ENCODE measurements at regions not wholly inside any gene's neighbourhood (a gene's known extent, or its start where the extent isn't known, plus 50 kb on each side); places are given as distances from the start of the nearest gene placed in this dataset.

DNA sequence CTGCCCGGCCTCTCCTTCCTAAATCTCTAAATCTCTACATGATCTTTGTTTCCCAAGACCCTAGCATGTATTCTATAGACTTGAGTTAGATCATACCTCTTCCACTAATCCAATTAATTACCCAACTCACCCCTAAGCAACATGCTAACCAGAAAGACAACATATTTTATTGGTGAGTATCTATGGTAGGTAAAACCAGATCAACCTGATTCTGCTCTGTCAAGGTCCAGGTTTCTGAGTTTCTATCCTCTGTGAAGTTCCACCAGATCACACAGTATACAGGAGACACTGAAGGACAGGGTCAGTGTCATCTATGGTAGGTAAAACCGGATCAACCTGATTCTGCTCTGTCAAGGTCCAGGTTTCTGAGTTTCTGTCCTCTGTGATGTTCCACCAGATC lies 363.2 kb upstream of the MARCKS start:
- no peak for DNase-seq (ENCODE audit: low read depth in 2 of 2)

DNA sequence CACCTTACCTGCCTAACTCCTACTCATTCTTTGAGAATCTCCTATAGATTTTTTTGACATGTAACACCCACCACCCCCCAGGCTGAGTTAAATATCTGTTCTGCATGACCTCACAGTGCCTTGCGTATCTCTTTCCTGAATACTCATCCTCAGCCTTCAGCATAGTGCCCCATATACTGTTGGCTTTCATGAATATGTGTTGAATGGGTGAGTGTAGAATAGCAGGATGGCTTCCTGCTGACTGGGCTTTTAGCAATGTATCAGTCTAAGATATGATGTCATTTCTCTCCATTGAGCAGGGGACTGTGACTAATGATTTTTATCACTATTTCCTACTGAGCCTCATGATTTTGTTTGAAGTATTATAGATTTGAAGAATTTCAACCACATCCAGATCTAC lies 361.6 kb upstream of the MARCKS start:
- no peak for DNase-seq (ENCODE audit: low read depth in 2 of 2)

DNA sequence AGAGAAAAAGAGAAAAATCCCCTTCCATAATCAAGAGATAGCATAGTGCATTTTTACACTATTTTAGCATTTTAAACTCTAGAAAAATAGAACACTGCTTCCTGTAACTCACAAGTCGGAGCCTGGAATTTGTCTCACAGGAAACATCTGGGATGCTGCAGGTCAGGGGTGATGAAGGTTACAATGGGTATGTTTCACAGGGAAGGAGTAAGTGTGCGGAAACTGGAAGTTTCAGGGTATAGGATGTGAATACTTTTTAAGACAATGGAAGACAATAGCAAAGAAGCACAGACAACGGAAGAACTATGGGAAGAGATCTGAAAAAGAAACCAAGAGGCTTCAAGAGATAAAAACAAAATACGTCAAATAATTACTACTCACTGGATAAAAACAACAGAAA lies 361.0 kb upstream of the MARCKS start:
- DNase-seq (ENCODE audit: low read depth in 2 of 2) = no peak

DNA sequence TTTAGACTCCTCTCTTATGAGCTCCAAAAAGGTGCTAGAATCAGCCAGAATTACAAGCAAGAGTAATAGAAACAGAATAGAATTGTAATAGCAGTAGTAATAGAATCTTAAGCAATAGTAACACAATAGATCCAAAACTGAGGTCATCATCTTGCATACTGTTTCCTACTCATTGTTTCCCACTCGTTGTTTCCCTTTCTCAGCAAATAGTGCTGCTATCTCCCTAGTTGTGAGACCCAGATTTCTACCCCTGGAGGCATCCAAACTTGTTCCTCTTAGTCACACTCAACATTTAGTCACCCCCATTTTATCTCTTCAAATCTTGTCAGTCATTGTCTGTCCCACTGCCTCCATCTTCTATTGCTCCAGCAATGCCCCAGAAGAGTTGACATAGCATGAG lies 356.9 kb upstream of the MARCKS start:
- DNase-seq (ENCODE audit: low read depth in 2 of 2) = no peak

DNA sequence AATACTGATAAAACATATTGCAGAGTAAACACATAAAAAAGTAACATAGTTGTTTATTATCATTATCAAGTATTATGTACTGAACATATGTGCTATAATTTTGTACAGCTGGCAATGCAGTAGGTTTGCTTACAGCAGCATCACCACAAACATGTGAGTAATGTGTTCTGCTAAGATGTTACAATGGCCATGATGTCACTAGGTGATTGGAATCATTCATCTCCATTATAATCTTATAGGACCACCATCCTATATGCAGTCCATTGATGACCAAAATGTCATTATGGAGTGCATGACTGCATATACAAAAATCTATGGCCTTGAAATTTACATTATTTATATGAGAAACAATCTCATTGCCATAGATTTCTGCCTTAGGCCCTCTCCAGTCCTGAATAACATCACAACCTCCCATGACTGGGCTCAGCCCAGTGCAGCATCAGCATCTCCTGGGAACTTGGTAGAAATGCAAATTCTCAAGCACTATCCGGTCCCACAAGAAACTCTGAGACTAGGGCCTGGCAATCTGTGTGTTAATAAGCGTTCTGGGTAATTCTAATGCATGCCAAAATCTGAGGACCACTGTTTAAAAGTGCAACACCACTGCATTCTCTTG lies 352.0 kb upstream of the MARCKS start:
- DNase-seq (ENCODE audit: low read depth in 2 of 2) = no peak

DNA sequence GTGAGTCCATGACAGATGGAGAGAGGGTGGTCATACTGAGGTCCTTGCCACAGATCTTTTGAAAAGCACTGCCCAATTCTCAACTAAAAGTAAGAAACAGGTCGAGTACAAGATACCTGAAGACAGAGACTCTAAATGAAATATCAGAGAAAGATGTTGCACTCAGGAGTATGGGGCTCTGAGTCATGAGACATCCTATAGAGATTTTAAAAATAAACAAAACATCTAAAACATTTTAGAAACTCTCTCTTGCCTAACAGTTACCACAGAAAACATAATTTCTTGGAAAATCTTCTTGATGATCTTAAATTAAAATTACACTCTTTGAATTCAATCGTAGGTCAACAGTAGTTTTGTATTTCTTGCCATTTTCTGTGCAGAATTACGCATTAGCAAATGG lies 348.9 kb upstream of the MARCKS start:
- DNase-seq (ENCODE audit: low read depth in 2 of 2) = no peak

DNA sequence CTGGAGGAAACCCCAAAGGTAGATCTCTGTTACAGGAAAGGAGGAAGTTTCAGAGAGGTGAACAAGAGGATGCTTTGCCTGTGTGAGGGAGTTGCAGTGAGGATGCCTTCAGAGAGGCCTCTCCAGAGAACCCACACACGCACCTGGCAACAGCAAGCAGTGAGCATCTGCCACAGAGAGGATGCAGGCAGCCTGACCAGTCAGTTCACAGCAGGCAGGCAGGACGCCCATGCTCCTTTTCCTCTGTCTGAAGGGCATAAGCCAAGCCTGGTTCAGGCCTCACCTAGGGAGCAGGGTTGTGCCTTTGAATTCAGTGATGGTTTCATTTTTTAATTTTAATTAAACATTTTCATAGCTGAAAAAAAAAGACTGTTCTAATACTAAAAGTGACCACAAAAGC lies 346.0 kb upstream of the MARCKS start:
- DNase-seq (ENCODE audit: low read depth in 2 of 2) = no peak

DNA sequence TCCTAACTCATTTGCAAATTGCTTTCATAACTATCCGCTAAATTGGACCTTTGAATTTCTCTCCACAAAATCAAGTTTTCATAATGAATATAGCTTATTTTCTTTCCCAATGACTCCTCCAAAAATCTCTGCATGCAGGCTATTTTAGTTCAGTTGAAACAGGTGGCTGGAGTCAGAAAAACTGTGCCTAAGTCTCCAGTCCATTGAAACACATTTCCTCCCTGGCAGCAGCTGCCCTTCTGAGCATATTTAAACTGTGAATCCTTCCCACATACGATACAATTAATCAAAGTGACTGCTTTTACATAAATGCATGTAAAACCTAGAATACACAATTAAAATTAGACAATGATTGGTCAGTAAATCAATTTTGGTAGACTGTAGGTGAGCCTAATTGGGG lies 344.6 kb upstream of the MARCKS start:
- no peak for DNase-seq (ENCODE audit: low read depth in 2 of 2)

DNA sequence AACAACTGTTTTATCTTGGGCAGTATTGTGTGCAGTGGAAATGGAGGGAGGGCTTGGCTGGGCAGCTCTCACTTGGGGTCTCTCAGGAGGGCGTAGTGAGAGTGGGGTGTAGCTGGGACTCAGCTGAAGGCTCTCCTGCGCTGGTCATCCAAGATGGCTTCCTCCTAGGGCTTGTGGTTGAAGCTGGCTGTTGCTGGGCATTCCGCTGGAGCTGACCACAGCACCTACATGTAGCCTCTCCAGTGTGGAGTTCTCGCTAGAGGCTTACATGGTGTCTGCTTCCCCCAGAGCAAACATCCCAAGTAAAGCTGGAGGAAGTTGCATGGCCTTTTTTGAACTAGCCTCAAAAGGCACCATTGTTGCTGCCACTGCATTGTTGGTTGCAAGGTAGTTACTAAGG lies 344.1 kb upstream of the MARCKS start:
- DNase-seq (ENCODE audit: low read depth in 2 of 2) = no peak

DNA sequence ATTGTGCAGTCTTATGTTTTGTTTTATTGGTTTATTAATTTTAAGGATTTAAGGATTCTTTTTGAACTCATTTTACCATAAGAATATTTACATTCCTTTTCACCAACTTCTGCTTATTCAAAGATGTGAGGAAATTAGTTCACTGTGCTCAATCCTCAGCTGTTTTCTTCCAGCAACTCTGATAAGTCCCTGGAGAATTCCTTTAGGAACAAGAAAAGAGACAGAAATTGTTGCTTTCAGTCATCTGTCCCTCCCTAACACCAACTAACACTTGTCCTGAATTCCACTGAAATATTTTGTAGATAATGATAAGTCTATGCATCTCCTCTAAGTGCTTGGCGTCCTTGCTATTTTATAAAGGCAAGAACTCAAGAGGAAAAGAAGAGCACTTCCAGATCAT lies 334.8 kb upstream of the MARCKS start:
- DNase-seq (ENCODE audit: low read depth in 2 of 2) = no peak

DNA sequence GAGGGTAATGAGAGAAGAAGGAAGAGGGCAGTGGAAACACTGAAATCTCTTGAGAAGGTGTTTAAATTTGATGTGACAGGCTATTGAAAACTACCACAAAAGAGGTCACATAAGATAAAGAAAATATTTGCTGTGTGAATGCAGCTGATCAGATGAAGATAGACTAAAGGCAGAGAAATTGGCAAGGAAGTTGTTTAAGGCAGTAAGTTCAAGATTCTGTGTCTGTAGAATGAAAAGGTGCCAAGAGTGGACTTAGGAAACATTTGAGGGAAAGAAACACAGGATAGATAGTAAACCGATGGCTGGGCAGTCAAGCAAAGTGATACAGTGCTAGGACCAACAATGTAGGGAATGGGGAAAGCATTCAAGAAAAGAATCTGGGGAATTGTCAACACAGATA lies 332.3 kb upstream of the MARCKS start:
- DNase-seq (ENCODE audit: low read depth in 2 of 2) = no peak

DNA sequence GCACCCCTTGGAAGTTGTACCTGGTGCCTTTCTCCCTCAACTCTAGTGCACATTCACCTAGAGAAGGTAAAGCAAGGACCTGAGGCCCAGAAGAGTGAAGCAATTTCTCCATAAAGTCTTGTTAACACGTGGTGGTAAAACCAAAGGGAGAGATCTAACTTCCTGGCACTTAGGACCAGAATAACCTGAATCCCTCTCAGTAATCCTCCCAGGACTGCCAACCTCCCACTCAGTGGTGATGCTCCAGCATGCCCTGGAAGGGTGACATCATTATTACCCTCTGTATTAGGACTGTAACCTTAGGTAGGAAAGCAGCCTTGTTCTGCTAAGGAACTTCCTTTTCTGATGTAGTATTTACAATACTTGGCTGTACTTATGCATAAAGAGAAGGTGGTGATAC lies 330.6 kb upstream of the MARCKS start:
- no peak for DNase-seq (ENCODE audit: low read depth in 2 of 2)

DNA sequence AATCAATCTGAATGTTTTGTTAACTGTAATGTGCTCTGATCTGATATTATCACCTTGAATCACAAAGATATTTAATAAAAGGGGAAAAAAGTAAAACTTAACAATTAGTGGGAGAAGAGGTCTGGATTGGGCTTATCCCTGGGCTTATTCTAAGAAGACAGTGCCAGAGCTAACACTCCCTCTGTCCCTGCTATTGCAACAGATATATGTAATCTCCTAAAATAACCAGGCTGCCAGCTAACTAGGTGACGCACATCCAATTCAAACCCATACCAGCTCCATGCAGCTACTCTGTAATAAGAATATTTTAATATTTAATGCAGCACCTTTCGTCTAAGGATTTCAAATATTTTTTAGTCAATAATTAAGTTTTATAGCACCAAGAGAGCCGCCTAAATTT lies 330.1 kb upstream of the MARCKS start:
- DNase-seq (ENCODE audit: low read depth in 2 of 2) = no peak

DNA sequence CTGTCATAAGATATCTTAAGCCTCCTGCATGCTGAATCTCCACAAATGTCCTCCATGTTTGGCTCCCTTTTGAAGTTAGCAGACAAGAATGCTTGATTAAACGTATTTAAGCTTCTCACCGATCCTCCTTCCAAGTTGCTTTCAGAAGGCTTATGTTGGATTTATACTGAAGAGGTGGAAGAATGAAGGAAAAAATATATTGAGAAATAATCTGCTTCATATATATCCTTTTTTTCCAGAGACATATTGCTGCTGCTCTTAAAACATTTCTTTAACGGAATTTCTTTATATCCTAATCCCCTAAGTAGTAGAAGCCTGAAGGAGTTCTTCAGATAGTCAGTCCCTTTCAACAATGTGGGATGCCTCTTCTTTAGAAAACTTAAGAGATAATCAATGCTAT lies 329.0 kb upstream of the MARCKS start:
- no peak for DNase-seq (ENCODE audit: low read depth in 2 of 2)

DNA sequence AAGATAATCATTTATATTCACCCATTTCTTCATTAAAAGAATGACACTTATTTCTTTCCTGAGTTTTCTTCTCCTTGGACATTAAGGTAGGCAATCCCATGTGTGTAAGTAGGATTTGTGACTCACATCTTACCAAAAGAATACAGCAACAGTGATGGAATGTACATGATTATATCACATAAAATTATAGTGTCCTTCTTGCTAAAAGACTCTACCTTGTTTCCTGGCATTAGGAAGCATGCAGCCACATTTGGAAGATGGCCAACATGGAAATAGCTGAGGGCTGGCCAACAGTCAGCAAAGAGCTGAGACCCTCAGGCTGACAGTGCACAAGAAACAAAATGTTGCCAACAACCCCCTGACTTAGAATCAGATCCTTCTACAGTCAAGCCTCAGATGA lies 327.9 kb upstream of the MARCKS start:
- no peak for DNase-seq (ENCODE audit: low read depth in 2 of 2)

DNA sequence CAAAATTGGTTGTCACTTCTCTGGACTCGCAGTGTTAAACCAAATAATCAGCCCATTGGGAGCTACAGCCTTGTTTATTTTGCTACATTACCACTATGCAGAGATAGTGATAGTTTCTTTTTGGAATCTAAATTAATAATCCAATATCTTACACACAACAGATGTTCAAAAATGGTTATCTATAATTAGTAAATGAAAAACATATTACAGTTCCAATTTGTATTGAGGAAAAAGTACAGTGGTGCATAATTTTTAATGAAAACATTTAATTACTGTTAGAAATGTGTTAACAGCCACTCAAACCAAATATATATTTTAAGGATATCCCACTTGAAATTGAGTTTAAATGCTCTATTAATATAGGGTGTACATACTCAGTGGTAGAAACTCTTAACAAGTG lies 327.3 kb upstream of the MARCKS start:
- DNase-seq (ENCODE audit: low read depth in 2 of 2) = no peak

DNA sequence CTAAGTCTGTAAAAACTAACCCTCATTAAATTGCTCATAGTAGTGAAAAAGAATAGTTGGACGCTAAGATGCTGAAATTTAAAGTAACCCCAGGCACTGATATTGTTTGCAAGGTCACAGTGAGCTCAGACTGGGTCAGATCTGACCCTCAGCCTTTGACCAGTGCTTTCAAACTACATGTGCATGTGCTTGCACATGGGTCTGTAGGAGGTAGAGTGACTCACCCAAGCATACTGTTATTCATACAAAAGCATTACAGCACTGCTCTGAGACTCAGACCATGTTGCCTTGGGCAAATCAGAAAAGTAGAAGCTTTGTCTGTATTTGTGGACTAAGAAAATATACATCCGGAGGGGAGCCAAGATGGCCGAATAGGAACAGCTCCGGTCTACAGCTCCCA lies 326.4 kb upstream of the MARCKS start:
- DNase-seq (ENCODE audit: low read depth in 2 of 2) = no peak

DNA sequence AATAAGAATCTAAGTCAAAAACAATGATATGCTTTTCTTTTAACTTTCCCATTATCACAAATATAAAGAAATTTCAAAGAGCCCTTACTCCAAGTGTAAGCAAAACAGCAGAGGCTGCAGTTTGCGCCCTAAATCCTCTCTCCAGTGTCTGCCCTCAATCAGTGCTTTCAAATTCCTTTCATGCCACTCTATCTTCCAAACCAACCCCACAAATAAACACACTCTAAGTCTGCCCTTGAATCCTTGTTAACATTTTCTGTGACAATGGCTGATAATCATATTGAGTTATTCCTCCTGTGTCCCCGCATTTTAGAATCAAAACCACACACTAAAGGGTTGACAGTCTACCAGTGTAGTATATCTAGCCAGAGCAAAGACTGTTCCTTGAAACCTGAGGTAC lies 317.9 kb upstream of the MARCKS start:
- DNase-seq (ENCODE audit: low read depth in 2 of 2) = no peak

DNA sequence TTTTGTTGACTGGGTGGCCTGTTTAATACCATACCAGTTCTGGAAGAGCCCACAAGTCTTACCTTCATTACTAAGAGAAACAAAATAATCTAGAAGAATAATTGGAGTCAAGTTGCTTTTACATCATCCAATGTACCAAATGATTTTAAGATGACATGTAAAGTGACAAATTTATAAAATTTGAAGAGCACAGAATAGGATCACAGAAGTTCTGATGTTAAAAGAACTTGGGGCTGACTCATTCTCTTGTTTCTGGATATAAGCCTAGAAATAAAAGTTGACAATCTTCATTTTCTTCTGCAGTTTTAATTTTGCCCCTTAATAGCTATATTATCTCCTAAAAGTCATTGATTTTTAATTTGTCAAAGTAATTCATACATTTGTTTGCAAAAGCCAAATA lies 317.5 kb upstream of the MARCKS start:
- no peak for DNase-seq (ENCODE audit: low read depth in 2 of 2)

DNA sequence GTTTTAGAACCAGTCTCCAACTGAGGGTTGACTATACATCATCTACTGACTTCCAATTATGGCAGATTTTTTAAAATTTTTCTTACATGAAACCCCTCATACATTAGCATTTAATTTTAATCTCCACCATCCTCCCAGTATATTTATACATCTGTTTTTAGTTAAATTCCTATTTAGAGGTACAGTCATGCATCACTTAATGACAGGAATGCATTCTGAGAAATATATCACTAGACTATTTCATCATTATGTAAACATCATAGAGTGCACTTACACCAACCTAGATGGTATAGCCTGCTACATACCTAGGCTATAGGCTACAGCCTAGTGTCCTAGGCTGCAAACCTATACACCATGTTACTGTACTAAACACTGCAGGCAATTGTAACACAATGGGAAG lies 316.7 kb upstream of the MARCKS start:
- no peak for DNase-seq (ENCODE audit: low read depth in 2 of 2)

DNA sequence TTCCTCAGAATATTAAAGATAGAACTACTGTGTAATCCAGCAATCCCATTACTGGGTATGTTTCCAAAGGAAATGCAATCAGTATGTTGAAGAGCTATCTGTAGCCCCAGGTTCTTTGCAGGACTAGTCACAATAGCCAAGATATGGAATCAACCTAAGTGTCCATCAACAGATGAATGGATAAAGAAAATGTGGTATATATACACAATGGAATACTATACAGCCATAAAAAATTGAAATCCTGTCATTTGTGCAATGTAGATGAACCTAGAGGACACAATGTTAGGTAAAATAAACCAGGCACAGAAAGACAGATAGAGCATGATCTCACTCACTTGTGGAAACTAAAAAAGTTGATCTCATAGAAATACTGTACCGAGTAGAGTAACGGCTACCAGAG lies 306.0 kb upstream of the MARCKS start:
- no peak for DNase-seq (ENCODE audit: low read depth in 2 of 2)

DNA sequence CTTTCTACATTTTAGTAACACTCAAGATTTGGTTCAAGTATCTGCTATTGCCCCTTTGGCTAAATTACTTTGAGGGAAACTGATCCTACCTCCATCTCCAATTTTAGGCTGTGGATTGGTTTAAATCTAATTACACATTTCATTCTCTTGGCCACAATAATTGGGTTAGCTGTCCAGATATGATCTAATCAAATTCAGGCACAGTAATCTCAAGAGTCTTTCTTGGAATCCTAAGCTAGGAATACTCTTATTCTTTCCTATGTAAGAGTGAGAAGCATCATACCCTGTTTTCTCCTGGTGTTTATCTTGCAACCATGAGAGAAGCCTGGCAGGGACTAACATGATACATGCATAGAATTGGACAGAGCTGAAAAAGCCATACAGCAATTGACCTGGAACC lies 300.4 kb upstream of the MARCKS start:
- no peak for DNase-seq (ENCODE audit: low read depth in 2 of 2)

DNA sequence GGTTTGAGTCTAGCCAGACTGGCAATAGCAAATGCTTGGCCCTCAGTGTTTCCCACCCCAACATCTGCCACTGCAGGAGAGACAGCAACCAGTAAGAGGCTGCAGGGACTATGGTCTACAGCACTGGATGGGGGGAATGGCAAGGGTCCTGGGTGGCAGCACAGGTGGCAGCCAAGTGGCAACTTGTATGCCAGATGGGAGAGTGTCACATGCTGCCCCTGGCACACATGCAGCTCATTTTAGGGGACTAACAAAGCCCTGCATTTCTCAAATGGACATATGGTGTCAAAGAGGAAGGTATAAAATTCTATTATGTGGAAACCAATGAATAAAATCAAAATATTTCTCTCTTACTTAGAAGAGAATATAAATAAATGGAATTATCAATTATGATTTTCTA lies 298.7 kb upstream of the MARCKS start:
- DNase-seq (ENCODE audit: low read depth in 2 of 2) = no peak

DNA sequence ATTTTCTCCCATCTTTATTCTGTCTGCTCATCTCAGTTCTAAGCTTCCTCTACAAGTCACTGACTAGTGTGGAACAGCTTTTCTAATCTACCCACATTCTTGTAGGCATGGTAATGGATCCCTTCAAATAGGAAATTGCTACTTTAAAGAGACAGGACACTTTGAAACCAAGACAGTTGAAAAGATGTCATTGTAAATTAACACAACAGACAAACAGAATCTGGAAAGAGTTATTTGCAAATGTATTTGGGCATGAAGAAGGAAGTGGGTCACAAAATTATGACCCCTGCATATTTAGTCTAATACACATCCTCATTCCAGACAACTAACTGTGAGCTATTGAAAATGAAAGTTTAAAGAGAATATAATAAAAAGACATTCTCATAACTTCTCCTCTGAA lies 298.2 kb upstream of the MARCKS start:
- DNase-seq (ENCODE audit: low read depth in 2 of 2) = no peak

DNA sequence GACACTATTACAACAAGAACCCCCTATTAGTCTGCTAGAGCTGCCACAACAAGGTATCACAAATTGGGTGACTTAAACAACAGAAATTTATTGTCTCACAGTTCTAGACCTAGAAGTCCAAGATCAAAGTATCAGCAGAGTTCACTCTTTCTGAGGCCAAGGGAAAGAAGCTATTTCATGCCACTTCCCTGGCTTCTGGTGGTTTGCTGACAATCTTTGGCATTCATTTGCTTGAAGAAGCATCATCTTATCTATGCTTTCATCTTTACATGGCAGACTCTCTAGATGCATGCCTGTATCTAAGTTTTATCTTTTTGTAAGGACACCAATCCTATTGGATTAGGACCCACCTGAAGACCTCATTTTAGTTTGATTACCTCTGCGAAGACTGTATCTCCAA lies 296.8 kb upstream of the MARCKS start:
- no peak for DNase-seq (ENCODE audit: low read depth in 2 of 2)

Data from stimulated activated CD4-positive, alpha-beta T cell treated with anti-CD3 and anti-CD28 coated beads, Interleukin-1b, Interleukin-23, amount 100 ng/mL, for 4 hours (primary cell).